Stomach (tissue), 8 donors: ENCODE measurements at regions not wholly inside any gene's neighbourhood (a gene's known extent, or its start where the extent isn't known, plus 50 kb on each side); places are given as distances from the start of the nearest gene placed in this dataset.

Source experiments
- DNase-seq, 2 donors: peaks; one replicate each; pipeline versions ENCODE4 v3.0.0 to v3.0.0-alpha.2; 2013 to 2019
- H3K27ac ChIP-seq, 5 donors: fragments of 200-600 bp in 4 of 5; sonication (generic) in 4 of 5; one replicate each; pipeline ENCODE4 v1.5.1; 2013 to 2019; ENCODE audit warnings: mild to moderate bottlenecking in 1 of 5, moderate library complexity in 1 of 5
- H3K27me3 ChIP-seq, 3 donors: fragments of 200-600 bp; sonication (generic); one replicate each; pipeline ENCODE4 v1.5.1; 2017 to 2019; ENCODE audit warnings: mixed run types in 1 of 3
- H3K36me3 ChIP-seq, 4 donors: fragments of 200-600 bp; sonication (generic); 1 replicate in 3 of 4; 2 replicates in 1 of 4; pipeline ENCODE4 v1.5.1; 2016 to 2019
- H3K4me1 ChIP-seq, 4 donors: fragments of 200-600 bp; sonication (generic); one replicate each; pipeline ENCODE4 v1.5.1; 2016 to 2019
- H3K4me3 ChIP-seq, 4 donors: fragments of 200-600 bp; sonication (generic) in 3 of 4; one replicate each; pipeline ENCODE4 v1.5.1; 2016 to 2019; ENCODE audit warnings: mild to moderate bottlenecking in 1 of 4
- H3K9me3 ChIP-seq, 4 donors: fragments of 200-600 bp; sonication (generic); one replicate each; pipeline ENCODE4 v1.5.1; 2016 to 2019
- EP300 ChIP-seq: sonication (generic); formaldehyde crosslinking; IDR thresholded peaks from one replicate; pipeline ENCODE4 v1.6.1; 2017; ENCODE audit warnings: antibody characterized with exemption
- POLR2A ChIP-seq, 4 donors: fragments of 450-650 bp; IDR thresholded peaks; one replicate each; pipeline ENCODE4 v1.6.1; 2016; ENCODE audit warnings: antibody characterized with exemption in 4 of 4, control low read depth in 2 of 4, mild to moderate bottlenecking in 1 of 4, moderate library complexity in 1 of 4
- POLR2AphosphoS5 ChIP-seq, 3 donors: sonication (generic); formaldehyde crosslinking; IDR thresholded peaks; one replicate each; pipeline ENCODE4 v1.6.1; 2016; ENCODE audit warnings: antibody characterized with exemption in 3 of 3
- WGBS, 5 donors: extraction: QIAGEN DNeasy Blood & Tissue Kit in 3 of 5; methylation state at CpG; one replicate each; pipeline versions ENCODE4 v1.1.5 to v1.1.7; 2013 to 2018; 5-methylcytosine and 5-hydroxymethylcytosine counted together
- intact Hi-C: fragments of 100-400 bp; cut with DNase I; formaldehyde crosslinking; loops from one replicate; pipeline ENCODE4 v1.15.1; 2023; ENCODE audit warnings: low total_unique reads
- TF ChIP-seq, protein P1 (sequence below), 7 experiments: fragments of 450-650 bp in 4 of 7; fragments of 200-600 bp in 3 of 7; sonication (generic) in 3 of 7; IDR thresholded peaks; one replicate each; pipeline ENCODE4 v1.5.1; 2016 to 2019; ENCODE audit warnings: antibody characterized with exemption in 7 of 7, control low read depth in 2 of 7, mild to moderate bottlenecking in 1 of 7
- donor health status: healthy with polysubstance abuse.
- donor health status: Bipolar disorder and iron deficiency.
- donor health status: healthy.

DNA sequence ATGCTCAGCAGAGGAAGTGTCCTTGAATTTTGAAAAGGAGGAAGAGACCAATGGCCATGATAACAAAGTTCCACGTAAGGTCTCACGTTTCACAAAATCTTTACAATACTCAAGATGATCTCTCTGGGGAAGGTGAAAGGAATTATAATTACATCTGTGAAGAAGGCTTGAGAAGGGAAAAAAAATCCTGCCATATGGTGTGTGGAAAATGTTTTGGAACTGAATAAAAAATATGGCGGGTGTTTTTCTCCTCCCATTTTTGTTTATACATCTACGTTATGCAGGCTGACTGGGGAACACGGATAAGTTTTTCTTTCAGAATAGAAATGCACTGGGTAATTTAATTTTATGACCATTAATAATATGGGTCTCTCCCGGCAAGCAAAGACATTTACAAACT, 425.6 kb upstream of the BRINP1 start:
- no peaks in the 10 kb centered on the region for H3K27me3 ChIP-seq
- 81 to 85% (median 83%) methylated on average over 6 of the region's 6 CpGs for WGBS, 5 donors
- no peaks in the 10 kb centered on the region for H3K36me3 ChIP-seq
- DNase-seq = no peak
- H3K27ac ChIP-seq = no peak overlapping the region
- H3K9me3 ChIP-seq = no peaks in the 10 kb centered on the region
- TF ChIP-seq POLR2AphosphoS5 (IDR thresholded peaks at IDR 0.05) (no peak), POLR2A (IDR thresholded peaks at IDR 0.05) (no peak), EP300 (no peak)
- TF ChIP-seq, protein P1, sequence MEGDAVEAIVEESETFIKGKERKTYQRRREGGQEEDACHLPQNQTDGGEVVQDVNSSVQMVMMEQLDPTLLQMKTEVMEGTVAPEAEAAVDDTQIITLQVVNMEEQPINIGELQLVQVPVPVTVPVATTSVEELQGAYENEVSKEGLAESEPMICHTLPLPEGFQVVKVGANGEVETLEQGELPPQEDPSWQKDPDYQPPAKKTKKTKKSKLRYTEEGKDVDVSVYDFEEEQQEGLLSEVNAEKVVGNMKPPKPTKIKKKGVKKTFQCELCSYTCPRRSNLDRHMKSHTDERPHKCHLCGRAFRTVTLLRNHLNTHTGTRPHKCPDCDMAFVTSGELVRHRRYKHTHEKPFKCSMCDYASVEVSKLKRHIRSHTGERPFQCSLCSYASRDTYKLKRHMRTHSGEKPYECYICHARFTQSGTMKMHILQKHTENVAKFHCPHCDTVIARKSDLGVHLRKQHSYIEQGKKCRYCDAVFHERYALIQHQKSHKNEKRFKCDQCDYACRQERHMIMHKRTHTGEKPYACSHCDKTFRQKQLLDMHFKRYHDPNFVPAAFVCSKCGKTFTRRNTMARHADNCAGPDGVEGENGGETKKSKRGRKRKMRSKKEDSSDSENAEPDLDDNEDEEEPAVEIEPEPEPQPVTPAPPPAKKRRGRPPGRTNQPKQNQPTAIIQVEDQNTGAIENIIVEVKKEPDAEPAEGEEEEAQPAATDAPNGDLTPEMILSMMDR (IDR thresholded peaks at IDR 0.05) = no peak
- H3K4me1 ChIP-seq = peaks cover 0 to 4% (median 0%) of the 10 kb centered on the region in 4 donors
- no peak overlapping the region for H3K4me3 ChIP-seq
- intact Hi-C loops = no loop called here

DNA sequence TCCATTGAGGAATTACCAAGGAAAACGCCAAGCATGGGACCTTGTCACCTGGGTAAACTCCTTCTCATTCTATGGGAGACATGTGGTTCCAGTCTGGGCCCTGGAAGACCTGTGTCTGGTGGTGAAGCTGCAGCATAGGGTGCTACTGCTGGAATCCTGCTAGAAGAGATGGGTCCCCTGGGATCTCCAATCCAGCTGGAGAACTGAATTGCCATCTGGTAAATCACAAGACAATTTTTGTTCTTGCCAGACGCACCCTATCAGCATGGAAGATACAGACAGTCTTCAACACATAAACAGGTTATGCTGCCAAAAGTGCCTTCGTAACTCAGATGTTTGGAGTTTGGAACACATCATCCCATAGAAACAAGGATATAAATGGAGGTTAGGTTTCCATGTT, 424.0 kb upstream of the BRINP1 start:
- intact Hi-C loops = no loop called here
- peak in 1 of 2 donors; percentile 9 for DNase-seq
- no peaks in the 10 kb centered on the region for H3K36me3 ChIP-seq

DNA sequence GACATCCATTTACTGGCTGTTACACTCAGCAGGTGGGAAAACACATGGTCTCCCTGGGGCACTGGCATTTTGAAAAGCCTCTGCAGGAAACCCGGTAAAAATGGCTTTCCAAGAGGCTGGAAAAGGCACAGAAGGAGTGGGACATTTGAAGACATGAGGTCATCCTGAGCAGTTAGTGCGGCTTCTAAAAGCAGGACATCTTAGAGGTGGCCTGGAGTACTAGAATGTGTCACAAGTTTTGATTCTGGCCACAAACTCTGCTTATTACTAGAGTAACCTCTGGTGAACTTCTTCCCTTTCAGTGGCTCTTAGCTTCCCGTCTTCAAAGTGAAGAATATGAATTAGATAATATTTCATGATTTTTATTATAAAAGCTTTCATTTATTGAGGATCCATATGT, 423.0 kb upstream of the BRINP1 start:
- TF ChIP-seq EP300 = no peak
- no peak for TF ChIP-seq POLR2A (IDR thresholded peaks at IDR 0.05)
- TF ChIP-seq, protein P1 (IDR thresholded peaks at IDR 0.05) = no peak
- TF ChIP-seq POLR2AphosphoS5 (IDR thresholded peaks at IDR 0.05) = no peak
- Histone ChIP-seq H3K27me3 (no peaks in the 10 kb centered on the region), H3K4me3 (no peak overlapping the region), H3K9me3 (no peaks in the 10 kb centered on the region), H3K36me3 (no peaks in the 10 kb centered on the region), H3K4me1 (peaks cover 0 to 4% (median 0%) of the 10 kb centered on the region in 4 donors), H3K27ac (no peak overlapping the region)
- intact Hi-C loops = no loop called here
- 67 to 78% (median 75%) methylated on average over 3 of the region's 3 CpGs for WGBS, 5 donors
- DNase-seq = no peak

More for the DNA sequence above, 424.0 kb upstream of the BRINP1 start:
- Histone ChIP-seq H3K27ac (no peak overlapping the region), H3K4me3 (no peak overlapping the region), H3K9me3 (no peaks in the 10 kb centered on the region), H3K27me3 (no peaks in the 10 kb centered on the region), H3K4me1 (peaks cover 0 to 4% (median 0%) of the 10 kb centered on the region in 4 donors)
- 66 to 74% (median 68%) methylated on average over 3 of the region's 3 CpGs for WGBS, 5 donors
- TF ChIP-seq, protein P1 (IDR thresholded peaks at IDR 0.05) = no peak
- no peak for TF ChIP-seq POLR2A (IDR thresholded peaks at IDR 0.05)
- no peak for TF ChIP-seq EP300
- TF ChIP-seq POLR2AphosphoS5 (IDR thresholded peaks at IDR 0.05) = no peak

DNA sequence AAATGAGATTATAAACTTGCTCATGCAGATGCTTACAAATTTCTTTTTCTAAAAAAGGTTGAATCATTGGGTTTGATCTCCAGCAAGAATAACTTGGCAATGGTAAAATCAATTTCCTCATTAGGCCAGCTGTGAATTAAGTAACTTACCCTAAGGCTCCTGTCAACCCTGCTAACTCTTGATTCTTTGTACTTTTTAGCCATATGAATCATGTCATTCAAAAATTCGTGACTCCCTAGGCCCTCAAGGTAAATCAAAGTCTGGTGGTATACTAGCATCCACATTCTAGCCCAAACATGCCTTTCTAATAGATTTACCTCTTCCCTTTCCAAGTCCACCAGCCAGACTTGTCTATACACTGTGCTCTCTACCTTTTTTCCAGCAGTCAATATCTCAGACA, 420.8 kb upstream of the BRINP1 start:
- Histone ChIP-seq H3K36me3 (no peaks in the 10 kb centered on the region), H3K27me3 (no peaks in the 10 kb centered on the region), H3K4me1 (peaks cover 0 to 4% (median 0%) of the 10 kb centered on the region in 4 donors), H3K4me3 (no peak overlapping the region), H3K9me3 (no peaks in the 10 kb centered on the region), H3K27ac (no peak overlapping the region)
- intact Hi-C loops = no loop called here
- TF ChIP-seq POLR2AphosphoS5 (IDR thresholded peaks at IDR 0.05) (no peak), EP300 (no peak), POLR2A (IDR thresholded peaks at IDR 0.05) (no peak)
- TF ChIP-seq, protein P1 (IDR thresholded peaks at IDR 0.05) = no peak
- WGBS, 5 donors = 12 to 31% (median 25%) methylated on average over 1 of the region's 1 CpG
- no peak for DNase-seq
